ENCODE measurements at regions not wholly inside any gene's neighbourhood (a gene's known extent, or its start where the extent isn't known, plus 50 kb on each side); places are given as distances from the start of the nearest gene placed in this dataset.

GRCh38 chrX:113551919-113552318 lies 711.3 kb upstream of the AMOT start:
- no peak for DNase-seq
- intact Hi-C loops (cut with micrococcal nuclease): no loop called here
- H3K27me3 ChIP-seq (ENCODE audit: low read length): no peaks in the 10 kb centered on the region
- TF ChIP-seq CTCF (conservative IDR thresholded peaks at IDR 0.05; ENCODE audit: low read depth, low read length) (no peak), EZH2 (IDR thresholded peaks at IDR 0.05; ENCODE audit: low read length, unreplicated experiment) (no peak), EZH2phosphoT487 (IDR thresholded peaks at IDR 0.05; ENCODE audit: borderline replicate concordance, low read length) (no peak)
- H3K79me2 ChIP-seq (ENCODE audit: low read length): no peaks in the 10 kb centered on the region
- H3K4me2 ChIP-seq (ENCODE audit: low read length): no peak overlapping the region
- CTCF ChIA-PET: no interaction called here
- POLR2A ChIA-PET (ENCODE audit: unreplicated experiment): no interaction called here
- no peak overlapping the region for H3K4me3 ChIP-seq (ENCODE audit: low read length)
- H4K20me1 ChIP-seq (ENCODE audit: low read length): no peaks in the 10 kb centered on the region
- no peak overlapping the region for H3K27ac ChIP-seq (ENCODE audit: low read length)
- no peaks in the 10 kb centered on the region for H3K4me1 ChIP-seq (ENCODE audit: insufficient read depth, low read length)
- no peaks in the 10 kb centered on the region for H3K9me3 ChIP-seq (ENCODE audit: low read length)
- no peak overlapping the region for H2AFZ ChIP-seq (ENCODE audit: low read length)
- H3K9me2 ChIP-seq (replicated peaks; ENCODE audit: low read length): no peaks in the 10 kb centered on the region
- no peak overlapping the region for H3K9ac ChIP-seq (ENCODE audit: low read length)
- no TSS peak for BruUV-seq (replicated peaks)
- H3K36me3 ChIP-seq (ENCODE audit: low read depth, low read length): no peaks in the 10 kb centered on the region
- no peaks in the 10 kb centered on the region for H3F3A ChIP-seq (ENCODE audit: low read length, unreplicated experiment)
- ATAC-seq: no peak

DNA sequence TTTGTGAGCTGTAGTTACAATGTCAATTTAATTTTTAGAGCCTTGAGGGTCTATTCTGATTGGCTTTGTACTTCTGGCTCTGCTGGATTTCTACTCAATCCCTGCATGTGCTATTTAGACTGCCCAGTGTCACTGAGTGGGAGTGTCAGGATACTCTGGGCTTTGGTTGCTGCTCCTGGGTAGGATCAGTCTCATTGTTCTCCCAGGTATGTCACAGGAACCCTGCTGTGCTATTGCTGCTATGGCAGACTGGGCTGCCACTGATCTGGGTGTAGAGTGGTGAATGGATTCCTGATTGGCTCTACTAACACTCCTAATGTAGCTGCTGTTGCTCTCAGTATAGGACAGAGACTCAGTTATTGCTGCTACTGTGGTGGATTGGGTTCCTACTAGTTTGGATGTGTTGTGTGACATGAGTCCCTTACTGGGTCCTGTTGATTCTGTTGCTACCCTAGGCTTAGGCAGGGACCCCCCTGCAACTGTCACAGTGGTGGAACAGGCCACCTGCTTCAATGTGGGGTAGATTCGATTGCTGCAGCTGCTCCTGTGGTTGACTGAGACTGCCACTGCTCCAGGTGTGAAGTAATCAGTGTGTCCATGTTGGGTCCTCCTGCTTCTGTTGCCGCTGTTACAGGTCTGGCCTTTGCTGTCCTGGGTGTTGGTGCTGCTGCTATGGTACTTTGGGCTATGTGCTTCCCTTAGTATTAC lies 707.8 kb upstream of the AMOT start:
- Histone ChIP-seq H3K4me3 (ENCODE audit: low read length) (no peak overlapping the region), H3K36me3 (ENCODE audit: low read depth, low read length) (no peaks in the 10 kb centered on the region), H2AFZ (ENCODE audit: low read length) (no peak overlapping the region), H3K27me3 (ENCODE audit: low read length) (no peaks in the 10 kb centered on the region), H4K20me1 (ENCODE audit: low read length) (no peaks in the 10 kb centered on the region), H3K9me3 (ENCODE audit: low read length) (no peaks in the 10 kb centered on the region), H3F3A (ENCODE audit: low read length, unreplicated experiment) (no peaks in the 10 kb centered on the region), H3K9ac (ENCODE audit: low read length) (no peak overlapping the region), H3K4me1 (ENCODE audit: insufficient read depth, low read length) (no peaks in the 10 kb centered on the region), H3K79me2 (ENCODE audit: low read length) (no peaks in the 10 kb centered on the region), H3K9me2 (replicated peaks; ENCODE audit: low read length) (no peaks in the 10 kb centered on the region), H3K27ac (ENCODE audit: low read length) (no peak overlapping the region), H3K4me2 (ENCODE audit: low read length) (no peak overlapping the region)
- TF ChIP-seq EZH2 (IDR thresholded peaks at IDR 0.05; ENCODE audit: low read length, unreplicated experiment) (no peak), CTCF (conservative IDR thresholded peaks at IDR 0.05; ENCODE audit: low read depth, low read length) (no peak)
- CTCF ChIA-PET: no interaction called here
- no TSS peak for BruUV-seq (replicated peaks)
- no peak for DNase-seq
- POLR2A ChIA-PET (ENCODE audit: unreplicated experiment): no interaction called here
- no peak for ATAC-seq
- intact Hi-C loops (cut with micrococcal nuclease): no loop called here

DNA sequence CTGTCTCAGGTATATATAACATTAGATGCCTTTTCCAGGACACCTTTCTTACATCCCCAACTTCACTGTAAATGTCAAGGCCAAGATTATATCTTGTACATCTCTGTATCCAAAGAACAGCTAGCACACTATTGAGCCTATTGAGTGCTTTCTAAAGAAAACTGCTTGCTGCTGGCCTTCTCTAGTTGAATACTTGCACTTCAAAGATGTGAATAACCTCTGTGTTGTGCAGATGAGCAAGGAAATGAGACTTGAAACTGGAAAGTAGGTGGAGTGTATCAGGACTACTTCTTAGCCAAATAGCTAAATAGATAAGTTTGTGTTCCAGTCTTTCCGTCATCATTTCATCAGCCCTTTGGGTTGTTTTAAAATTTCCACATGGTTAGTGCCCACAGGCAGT lies 704.4 kb upstream of the AMOT start:
- Histone ChIP-seq H3K9ac (ENCODE audit: low read length) (no peak overlapping the region), H3K4me2 (ENCODE audit: low read length) (no peak overlapping the region), H3K27me3 (ENCODE audit: low read length) (no peaks in the 10 kb centered on the region), H2AFZ (ENCODE audit: low read length) (no peak overlapping the region), H3K36me3 (ENCODE audit: low read depth, low read length) (no peaks in the 10 kb centered on the region), H3K4me1 (ENCODE audit: insufficient read depth, low read length) (no peaks in the 10 kb centered on the region), H3F3A (ENCODE audit: low read length, unreplicated experiment) (no peaks in the 10 kb centered on the region), H4K20me1 (ENCODE audit: low read length) (no peaks in the 10 kb centered on the region), H3K79me2 (ENCODE audit: low read length) (no peaks in the 10 kb centered on the region), H3K9me2 (replicated peaks; ENCODE audit: low read length) (no peaks in the 10 kb centered on the region), H3K4me3 (ENCODE audit: low read length) (no peak overlapping the region), H3K27ac (ENCODE audit: low read length) (no peak overlapping the region), H3K9me3 (ENCODE audit: low read length) (no peaks in the 10 kb centered on the region)
- BruUV-seq (replicated peaks): no TSS peak
- intact Hi-C loops (cut with micrococcal nuclease): no loop called here
- ChIA-PET CTCF (no interaction called here), POLR2A (ENCODE audit: unreplicated experiment) (no interaction called here)
- DNase-seq (no peak), ATAC-seq (no peak)
- no peak for TF ChIP-seq EZH2phosphoT487 (IDR thresholded peaks at IDR 0.05; ENCODE audit: borderline replicate concordance, low read length)
- no peak for TF ChIP-seq CTCF (conservative IDR thresholded peaks at IDR 0.05; ENCODE audit: low read depth, low read length)
- TF ChIP-seq EZH2 (IDR thresholded peaks at IDR 0.05; ENCODE audit: low read length, unreplicated experiment): no peak
